Lower leg skin (tissue), 3 donors: ENCODE measurements at regions not wholly inside any gene's neighbourhood (a gene's known extent, or its start where the extent isn't known, plus 50 kb on each side); places are given as distances from the start of the nearest gene placed in this dataset.

Source experiments
- CTCF ChIP-seq, 3 donors: fragments of 450-650 bp; IDR thresholded peaks; one replicate each; pipeline ENCODE4 v1.5.1; 2016; ENCODE audit warnings: antibody characterized with exemption in 3 of 3, mild to moderate bottlenecking in 3 of 3, moderate library complexity in 2 of 3
- POLR2A ChIP-seq, 2 donors: fragments of 450-650 bp; IDR thresholded peaks; one replicate each; pipeline ENCODE4 v1.6.1; 2016 to 2017; ENCODE audit warnings: antibody characterized with exemption in 2 of 2, mild to moderate bottlenecking in 1 of 2, moderate library complexity in 1 of 2

- TF ChIP-seq CTCF (IDR thresholded peaks at IDR 0.05) (no peak), POLR2A (IDR thresholded peaks at IDR 0.05) (no peak)
These were observed 135.7 kb upstream of the IL12A start for GRCh38 chr3:159852821-159853505.
